Subcutaneous abdominal adipose tissue (tissue), 5 donors: ENCODE measurements at regions not wholly inside any gene's neighbourhood (a gene's known extent, or its start where the extent isn't known, plus 50 kb on each side); places are given as distances from the start of the nearest gene placed in this dataset.

Experiments used
- H3K27ac ChIP-seq: one replicate; pipeline ENCODE4 v1.7.0; 2013; ENCODE audit warnings: low read depth, mild to moderate bottlenecking, inconsistent platforms, low read length, moderate library complexity
- H3K27me3 ChIP-seq, 5 donors: one replicate each; pipeline ENCODE4 v1.7.0; 2013; ENCODE audit warnings: low read length in 5 of 5, inconsistent platforms in 1 of 5; ENCODE audit not compliant: control insufficient read depth in 5 of 5, insufficient read depth in 4 of 5
- H3K36me3 ChIP-seq, 5 donors: one replicate each; pipeline ENCODE4 v1.7.0; 2013; ENCODE audit warnings: low read length in 5 of 5; ENCODE audit not compliant: control insufficient read depth in 5 of 5, insufficient read depth in 5 of 5
- H3K4me1 ChIP-seq, 5 donors: one replicate each; pipeline ENCODE4 v1.7.0; 2013; ENCODE audit warnings: low read length in 5 of 5, mild to moderate bottlenecking in 3 of 5, moderate library complexity in 1 of 5; ENCODE audit not compliant: control insufficient read depth in 5 of 5, insufficient read depth in 5 of 5
- H3K4me3 ChIP-seq, 5 donors: one replicate each; pipeline ENCODE4 v1.7.0; 2013; ENCODE audit warnings: low read length in 5 of 5, low read depth in 1 of 5
- H3K9ac ChIP-seq, 5 donors: one replicate each; pipeline ENCODE4 v1.7.0; 2013; ENCODE audit warnings: low read length in 5 of 5, mild to moderate bottlenecking in 4 of 5, moderate library complexity in 3 of 5
- H3K9me3 ChIP-seq, 5 donors: one replicate each; pipeline ENCODE4 v1.7.0; 2013; ENCODE audit warnings: low read length in 5 of 5; ENCODE audit not compliant: control insufficient read depth in 5 of 5
- donor health status: healthy.
- donor health status: healthy.
- donor health status: healthy.
- donor health status: healthy.
- donor health status: healthy.

DNA sequence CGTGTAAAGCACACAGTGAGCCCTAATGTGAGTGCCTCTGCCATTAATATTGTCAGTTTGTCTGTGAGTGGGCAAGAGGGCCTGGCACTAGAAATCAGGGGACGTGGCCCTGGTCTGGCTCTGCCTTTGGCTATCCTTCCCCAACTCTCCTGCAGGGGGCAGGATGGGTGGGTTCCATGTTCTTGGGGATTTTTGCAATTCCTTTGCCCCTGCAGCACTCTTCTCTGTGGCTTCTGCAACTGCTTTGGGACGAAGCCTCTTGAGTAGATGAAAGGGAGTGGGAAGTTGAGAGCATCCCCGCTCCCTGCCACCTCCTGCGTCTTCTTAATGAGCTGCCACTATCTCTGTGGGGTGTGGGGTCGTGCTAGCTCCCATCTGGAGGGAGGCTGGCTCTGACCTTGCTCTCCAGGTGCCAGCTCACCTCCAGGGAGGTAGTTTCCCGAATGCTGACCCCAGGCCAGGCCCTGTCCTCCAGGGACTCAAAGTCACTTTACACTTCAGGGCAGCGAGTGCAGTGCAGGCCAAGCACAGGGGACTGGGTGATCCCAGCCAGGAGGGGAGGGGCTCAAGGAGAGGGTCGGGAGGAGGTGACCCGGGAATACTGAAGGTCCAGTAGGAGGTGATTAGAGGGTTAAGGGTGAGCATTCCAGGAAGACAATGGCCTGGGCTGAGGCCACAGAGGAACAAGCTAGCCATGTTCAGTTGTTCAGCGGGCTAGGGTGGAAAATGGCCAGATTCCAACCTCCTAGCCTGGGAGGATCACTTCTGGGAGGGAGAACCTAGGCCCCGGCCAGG lies 121.0 kb upstream of the NLRP1 start:
- H3K9me3 ChIP-seq, result peaks cover 0 to 13% (median 12%) of the 10 kb centered on the region in 5 donors
- H3K4me1 ChIP-seq, result no peaks in the 10 kb centered on the region
- no peaks in the 10 kb centered on the region for H3K36me3 ChIP-seq
- H3K9ac ChIP-seq, result no peak overlapping the region
- peaks cover 0 to 20% (median 9%) of the 10 kb centered on the region in 5 donors for H3K27me3 ChIP-seq
- H3K4me3 ChIP-seq, result no peak overlapping the region
- H3K27ac ChIP-seq, result no peak overlapping the region

DNA sequence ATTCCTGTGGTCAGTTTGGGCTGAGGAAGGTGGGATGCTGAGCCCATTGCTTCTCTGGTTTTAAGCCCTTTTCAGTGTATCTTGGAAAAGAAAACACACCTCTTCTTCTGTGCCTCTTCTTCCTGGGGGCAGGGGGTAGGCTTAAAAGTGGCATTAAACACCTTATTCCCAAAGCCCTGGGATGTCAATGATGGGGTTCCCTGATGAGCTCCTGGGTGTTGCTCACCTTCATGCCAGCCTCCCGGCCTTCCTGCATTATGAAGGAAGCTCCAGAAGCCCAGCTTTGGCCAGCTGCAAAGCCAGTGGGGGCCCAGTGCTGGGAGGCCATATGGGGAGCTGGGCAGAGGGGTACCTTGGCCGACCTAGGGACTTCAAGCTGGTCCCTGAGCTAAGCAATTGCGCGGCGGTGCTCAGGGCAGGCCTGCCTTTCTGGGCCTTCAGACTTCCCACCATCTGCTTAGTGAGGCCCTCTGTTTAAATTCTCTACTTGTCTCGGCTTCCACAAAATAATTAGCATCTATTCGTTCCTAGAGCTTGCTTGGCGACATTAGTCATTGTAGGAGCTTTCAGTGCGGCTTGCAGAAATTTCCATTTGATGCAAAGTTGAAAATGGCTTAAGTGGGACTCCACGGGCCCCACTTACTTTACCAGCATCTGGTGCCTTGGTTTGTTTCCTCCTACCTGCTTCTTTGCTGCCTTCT lies 121.7 kb upstream of the NLRP1 start:
- peaks cover 0 to 13% (median 12%) of the 10 kb centered on the region in 5 donors for H3K9me3 ChIP-seq
- H3K4me1 ChIP-seq, result no peaks in the 10 kb centered on the region
- no peak overlapping the region for H3K9ac ChIP-seq
- H3K27me3 ChIP-seq, result peaks cover 0 to 20% (median 9%) of the 10 kb centered on the region in 5 donors
- no peak overlapping the region for H3K4me3 ChIP-seq
- H3K27ac ChIP-seq, result no peak overlapping the region
- H3K36me3 ChIP-seq, result no peaks in the 10 kb centered on the region

DNA sequence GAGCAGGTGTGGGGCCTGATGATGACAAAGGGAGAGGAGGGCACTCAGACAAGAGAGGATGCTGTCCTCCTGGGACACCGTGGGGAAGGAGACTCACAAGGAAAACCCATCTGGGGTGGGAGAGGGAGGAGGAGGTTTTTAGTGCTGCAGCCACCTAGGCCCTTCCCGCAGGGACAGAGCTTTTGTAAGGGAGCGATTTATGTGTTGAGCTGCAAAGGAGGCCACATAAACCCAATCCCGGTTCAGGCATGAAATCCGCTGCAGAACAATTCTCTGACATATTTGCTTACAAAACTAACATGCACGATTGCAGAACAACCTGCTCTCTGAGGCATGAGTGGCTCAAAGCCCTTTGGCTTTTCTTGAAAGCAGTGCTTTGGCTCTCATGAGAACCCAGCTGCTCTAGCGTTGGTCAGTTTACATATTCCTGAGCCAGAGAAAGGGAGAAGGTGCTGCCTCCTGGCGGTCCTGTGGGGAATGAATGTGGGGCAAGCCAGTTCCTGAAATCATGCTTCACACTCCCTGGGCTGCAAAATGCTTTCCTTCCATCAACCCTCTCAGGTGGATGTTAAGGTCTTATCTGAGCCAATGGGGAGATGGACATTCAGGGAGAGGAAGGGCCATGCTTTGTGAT lies 122.4 kb upstream of the NLRP1 start:
- peaks cover 0 to 23% (median 9%) of the 10 kb centered on the region in 5 donors for H3K27me3 ChIP-seq
- H3K4me1 ChIP-seq, result no peaks in the 10 kb centered on the region
- H3K36me3 ChIP-seq, result no peaks in the 10 kb centered on the region
- H3K27ac ChIP-seq, result no peak overlapping the region
- peaks cover 0 to 13% (median 12%) of the 10 kb centered on the region in 5 donors for H3K9me3 ChIP-seq
- H3K4me3 ChIP-seq, result no peak overlapping the region
- no peak overlapping the region for H3K9ac ChIP-seq

DNA sequence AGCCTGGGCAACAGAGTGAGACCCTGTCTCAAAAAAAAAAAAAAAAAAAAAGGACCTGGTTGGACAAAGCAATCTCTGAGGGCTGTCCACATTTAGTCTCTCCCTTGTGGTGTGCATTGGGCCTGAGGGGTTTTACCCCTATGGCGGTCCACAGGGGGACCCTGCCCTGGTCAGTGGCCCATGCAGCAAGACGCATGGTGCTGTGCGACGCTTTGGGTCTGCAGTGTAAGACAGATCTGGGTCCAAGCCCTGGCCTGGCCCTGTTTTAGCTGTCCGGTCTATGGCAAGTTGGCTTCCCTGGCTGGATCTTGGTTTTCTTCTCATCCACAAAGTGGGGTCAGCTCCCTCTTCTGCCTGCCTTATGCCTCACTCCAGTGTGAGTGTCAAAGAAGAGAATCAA lies 123.2 kb upstream of the NLRP1 start:
- H3K27me3 ChIP-seq, result peaks cover 0 to 27% (median 13%) of the 10 kb centered on the region in 5 donors
- no peak overlapping the region for H3K27ac ChIP-seq
- peaks cover 0 to 10% (median 9%) of the 10 kb centered on the region in 5 donors for H3K9me3 ChIP-seq
- H3K4me1 ChIP-seq, result no peaks in the 10 kb centered on the region
- no peaks in the 10 kb centered on the region for H3K36me3 ChIP-seq
- H3K4me3 ChIP-seq, result no peak overlapping the region
- no peak overlapping the region for H3K9ac ChIP-seq

DNA sequence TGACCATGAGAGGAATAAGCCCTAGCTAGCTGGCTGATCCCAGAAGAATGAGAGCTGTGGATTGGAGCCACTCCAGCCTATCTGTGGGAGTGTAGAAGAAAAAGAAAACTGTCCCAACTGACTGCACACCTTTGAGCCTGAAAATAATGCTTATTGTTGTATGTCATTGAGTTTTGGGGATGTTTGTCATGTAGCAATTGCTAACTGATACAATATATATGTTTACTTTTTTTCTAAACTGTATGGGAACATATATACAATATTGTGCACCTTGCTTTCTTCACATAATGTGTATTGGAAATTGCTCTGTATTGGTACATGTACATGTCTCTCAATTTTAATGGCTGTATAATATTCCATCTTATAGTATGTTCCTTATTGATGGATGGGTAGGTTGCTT lies 124.0 kb upstream of the NLRP1 start:
- H3K9me3 ChIP-seq, result peaks cover 0 to 5% (median 2%) of the 10 kb centered on the region in 5 donors
- H3K27ac ChIP-seq, result no peak overlapping the region
- H3K27me3 ChIP-seq, result peaks cover 4 to 27% (median 16%) of the 10 kb centered on the region in 5 donors
- H3K4me3 ChIP-seq, result no peak overlapping the region
- no peak overlapping the region for H3K9ac ChIP-seq
- H3K36me3 ChIP-seq, result no peaks in the 10 kb centered on the region
- no peaks in the 10 kb centered on the region for H3K4me1 ChIP-seq

DNA sequence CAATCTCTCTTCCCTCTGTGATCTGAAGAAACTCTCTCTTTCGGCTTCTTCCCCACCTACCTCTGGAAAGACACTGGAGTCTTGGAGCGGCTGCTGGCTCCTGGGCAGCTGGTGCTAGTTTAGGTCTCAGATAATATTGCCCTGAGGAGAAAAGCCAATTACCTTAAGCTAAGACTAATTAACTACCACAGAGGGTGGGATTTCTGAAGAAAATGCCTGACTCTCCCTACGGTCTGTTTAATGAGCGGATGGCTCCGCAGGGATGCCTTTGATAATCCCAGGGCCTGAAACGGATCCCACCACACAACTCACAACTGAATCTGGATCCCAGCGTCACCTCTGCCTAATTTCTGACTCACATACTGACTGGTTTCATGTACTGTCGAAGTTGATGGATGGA lies 127.0 kb upstream of the NLRP1 start:
- H3K27me3 ChIP-seq, result peaks cover 4 to 19% (median 13%) of the 10 kb centered on the region in 5 donors
- H3K4me3 ChIP-seq, result no peak overlapping the region
- H3K9ac ChIP-seq, result no peak overlapping the region
- H3K36me3 ChIP-seq, result no peaks in the 10 kb centered on the region
- H3K4me1 ChIP-seq, result peaks cover 0 to 8% (median 3%) of the 10 kb centered on the region in 5 donors
- no peak overlapping the region for H3K27ac ChIP-seq
- H3K9me3 ChIP-seq, result peaks cover 0 to 5% (median 2%) of the 10 kb centered on the region in 5 donors

DNA sequence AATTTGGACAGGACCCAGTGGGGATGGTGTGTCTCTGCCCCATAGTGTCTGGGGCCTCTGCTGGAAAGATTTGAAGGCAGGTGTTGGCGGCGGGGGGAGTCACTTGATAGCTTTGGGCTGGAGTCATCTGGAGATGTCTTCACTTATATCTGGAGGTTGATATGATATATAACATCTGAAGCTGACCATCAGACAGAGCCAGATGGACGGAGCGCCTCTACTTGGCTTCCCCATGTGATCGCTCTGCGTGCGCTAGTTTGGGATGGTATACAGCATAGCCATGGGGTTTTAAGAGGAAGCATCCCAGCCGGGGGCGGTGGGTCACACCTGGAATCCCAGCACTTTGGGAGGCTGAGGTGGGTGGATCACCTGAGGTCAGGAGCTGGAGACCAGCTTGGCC lies 130.7 kb upstream of the NLRP1 start:
- Histone ChIP-seq H3K36me3 (no peaks in the 10 kb centered on the region), H3K4me3 (no peak overlapping the region), H3K4me1 (peaks cover 0 to 8% (median 3%) of the 10 kb centered on the region in 5 donors), H3K27ac (no peak overlapping the region), H3K27me3 (peaks cover 4 to 31% (median 23%) of the 10 kb centered on the region in 5 donors), H3K9me3 (no peaks in the 10 kb centered on the region), H3K9ac (no peak overlapping the region)

DNA sequence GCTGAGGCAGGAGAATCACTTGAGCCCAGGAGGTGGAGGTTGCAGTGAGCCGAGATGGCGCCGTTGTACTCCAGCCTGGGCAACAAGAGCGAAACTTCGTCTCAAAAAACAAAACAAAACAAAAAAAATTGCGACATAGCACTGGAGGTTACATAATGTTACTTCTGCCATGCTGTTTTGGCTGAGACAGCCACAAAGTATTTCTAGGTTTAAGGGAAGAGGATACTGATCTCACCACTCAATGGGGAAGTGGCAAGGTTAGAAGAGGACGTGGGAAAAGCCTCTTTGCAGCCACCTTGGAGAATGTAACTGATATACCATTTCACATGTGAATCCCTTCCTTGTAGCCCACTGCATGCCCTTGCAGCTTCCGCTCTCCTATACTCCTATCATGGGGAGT lies 131.2 kb upstream of the NLRP1 start:
- Histone ChIP-seq H3K9me3 (no peaks in the 10 kb centered on the region), H3K36me3 (no peaks in the 10 kb centered on the region), H3K27me3 (peaks cover 4 to 31% (median 23%) of the 10 kb centered on the region in 5 donors), H3K27ac (no peak overlapping the region), H3K9ac (no peak overlapping the region), H3K4me3 (no peak overlapping the region), H3K4me1 (peaks cover 0 to 8% (median 3%) of the 10 kb centered on the region in 5 donors)

DNA sequence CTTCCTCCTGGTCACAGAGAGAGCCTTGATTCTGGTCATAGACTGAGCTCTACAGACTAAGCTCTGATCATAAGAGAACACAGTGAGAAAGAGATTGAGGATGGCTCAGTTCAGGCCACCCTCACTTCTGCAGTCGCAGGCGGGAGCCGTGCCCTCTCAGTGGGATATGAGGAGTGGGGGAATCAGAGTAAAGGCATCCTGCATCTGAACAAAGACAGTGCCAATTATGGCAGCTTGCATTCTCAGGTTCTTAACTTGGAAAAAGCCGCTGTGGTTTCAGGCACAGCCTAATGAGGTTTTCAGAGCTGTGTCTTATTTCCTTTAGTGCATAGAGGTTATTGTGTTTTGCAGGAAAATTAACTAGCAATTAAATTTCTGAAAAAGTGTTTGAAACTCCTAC lies 134.4 kb upstream of the NLRP1 start:
- Histone ChIP-seq H3K36me3 (no peaks in the 10 kb centered on the region), H3K9me3 (no peaks in the 10 kb centered on the region), H3K4me3 (no peak overlapping the region), H3K4me1 (peaks cover 0 to 8% (median 3%) of the 10 kb centered on the region in 5 donors), H3K27me3 (peaks cover 0 to 25% (median 13%) of the 10 kb centered on the region in 5 donors), H3K27ac (no peak overlapping the region), H3K9ac (no peak overlapping the region)

DNA sequence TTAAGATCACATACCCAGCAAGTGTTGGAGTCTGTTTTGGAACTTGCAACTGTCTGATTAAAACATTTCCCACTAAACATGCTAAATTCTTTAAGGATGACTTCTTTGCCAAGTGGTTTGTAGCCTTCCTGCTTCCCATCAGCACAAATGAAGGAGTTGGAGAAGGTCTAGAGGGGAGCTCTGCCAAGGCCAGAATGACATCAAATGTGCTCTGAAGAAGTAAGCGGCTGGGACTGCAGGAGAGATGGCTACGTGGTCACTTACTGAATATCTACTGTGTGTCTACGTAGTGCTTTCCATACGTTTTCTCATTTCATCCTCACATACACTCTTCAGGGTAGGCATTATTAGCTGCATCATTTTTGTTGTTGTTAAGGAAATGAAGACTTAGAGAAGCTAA lies 135.7 kb upstream of the NLRP1 start:
- Histone ChIP-seq H3K27me3 (peaks cover 0 to 18% (median 13%) of the 10 kb centered on the region in 5 donors), H3K9me3 (no peaks in the 10 kb centered on the region), H3K27ac (no peak overlapping the region), H3K4me3 (no peak overlapping the region), H3K4me1 (peaks cover 0 to 5% (median 3%) of the 10 kb centered on the region in 5 donors), H3K36me3 (no peaks in the 10 kb centered on the region), H3K9ac (no peak overlapping the region)
